ENCODE measurements at regions not wholly inside any gene's neighbourhood (a gene's known extent, or its start where the extent isn't known, plus 50 kb on each side); places are given as distances from the start of the nearest gene placed in this dataset.

DNA sequence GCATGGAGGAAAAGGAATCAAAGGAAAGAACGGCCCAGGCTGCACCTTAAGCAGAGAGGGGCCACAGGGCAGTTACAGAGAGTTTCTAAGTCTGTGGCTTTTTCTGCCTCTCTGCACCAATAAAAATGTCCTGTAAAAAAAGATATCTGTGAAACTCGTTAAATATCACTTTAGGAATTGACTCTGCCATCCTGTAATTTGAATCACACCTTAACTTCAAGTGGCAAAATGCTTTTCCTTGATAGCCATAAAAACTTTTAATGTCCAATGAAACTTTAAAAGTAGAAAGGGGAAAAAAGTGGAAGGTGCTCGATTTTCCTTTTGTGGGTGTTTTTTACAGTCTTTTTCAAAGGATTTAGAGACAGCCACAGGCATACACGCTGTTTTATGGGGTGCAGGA, 255.7 kb downstream of the ARRDC4 start:
- no TSS peak for BruUV-seq (replicated peaks)
- H3K4me3 ChIP-seq (ENCODE audit: low read depth, low read length, poor library complexity, severe bottlenecking): no peak overlapping the region
- H4K20me1 ChIP-seq (ENCODE audit: insufficient read depth, low read length): no peaks in the 10 kb centered on the region
- ChIA-PET POLR2A (no interaction called here), CTCF (ENCODE audit: unreplicated experiment) (no interaction called here)
- no peak overlapping the region for H3K27ac ChIP-seq (ENCODE audit: low read depth, low read length, poor library complexity, severe bottlenecking)
- H3K4me2 ChIP-seq (ENCODE audit: low read length): no peak overlapping the region
- TF ChIP-seq, protein P1, sequence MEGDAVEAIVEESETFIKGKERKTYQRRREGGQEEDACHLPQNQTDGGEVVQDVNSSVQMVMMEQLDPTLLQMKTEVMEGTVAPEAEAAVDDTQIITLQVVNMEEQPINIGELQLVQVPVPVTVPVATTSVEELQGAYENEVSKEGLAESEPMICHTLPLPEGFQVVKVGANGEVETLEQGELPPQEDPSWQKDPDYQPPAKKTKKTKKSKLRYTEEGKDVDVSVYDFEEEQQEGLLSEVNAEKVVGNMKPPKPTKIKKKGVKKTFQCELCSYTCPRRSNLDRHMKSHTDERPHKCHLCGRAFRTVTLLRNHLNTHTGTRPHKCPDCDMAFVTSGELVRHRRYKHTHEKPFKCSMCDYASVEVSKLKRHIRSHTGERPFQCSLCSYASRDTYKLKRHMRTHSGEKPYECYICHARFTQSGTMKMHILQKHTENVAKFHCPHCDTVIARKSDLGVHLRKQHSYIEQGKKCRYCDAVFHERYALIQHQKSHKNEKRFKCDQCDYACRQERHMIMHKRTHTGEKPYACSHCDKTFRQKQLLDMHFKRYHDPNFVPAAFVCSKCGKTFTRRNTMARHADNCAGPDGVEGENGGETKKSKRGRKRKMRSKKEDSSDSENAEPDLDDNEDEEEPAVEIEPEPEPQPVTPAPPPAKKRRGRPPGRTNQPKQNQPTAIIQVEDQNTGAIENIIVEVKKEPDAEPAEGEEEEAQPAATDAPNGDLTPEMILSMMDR (conservative IDR thresholded peaks at IDR 0.05; ENCODE audit: low read length): no peak
- TF ChIP-seq EZH2phosphoT487 (IDR thresholded peaks at IDR 0.05; ENCODE audit: borderline replicate concordance, low read depth, low read length): no peak
- no peak overlapping the region for H2AFZ ChIP-seq (ENCODE audit: low read length)
- no peaks in the 10 kb centered on the region for H3K4me1 ChIP-seq (ENCODE audit: insufficient read depth, low read length, poor library complexity, severe bottlenecking)
- H3K9me3 ChIP-seq (ENCODE audit: low read length): no peaks in the 10 kb centered on the region
- H3K9me2 ChIP-seq (ENCODE audit: insufficient read depth, low read length): no peaks in the 10 kb centered on the region
- DNase-seq (ENCODE audit: low spot score): no peak
- intact Hi-C loops (cut with micrococcal nuclease; ENCODE audit: unreplicated experiment): no loop called here
- H3K36me3 ChIP-seq (ENCODE audit: insufficient read depth, low read length): no peaks in the 10 kb centered on the region
- no peaks in the 10 kb centered on the region for H3K79me2 ChIP-seq (ENCODE audit: insufficient read depth, low read depth, low read length)

DNA sequence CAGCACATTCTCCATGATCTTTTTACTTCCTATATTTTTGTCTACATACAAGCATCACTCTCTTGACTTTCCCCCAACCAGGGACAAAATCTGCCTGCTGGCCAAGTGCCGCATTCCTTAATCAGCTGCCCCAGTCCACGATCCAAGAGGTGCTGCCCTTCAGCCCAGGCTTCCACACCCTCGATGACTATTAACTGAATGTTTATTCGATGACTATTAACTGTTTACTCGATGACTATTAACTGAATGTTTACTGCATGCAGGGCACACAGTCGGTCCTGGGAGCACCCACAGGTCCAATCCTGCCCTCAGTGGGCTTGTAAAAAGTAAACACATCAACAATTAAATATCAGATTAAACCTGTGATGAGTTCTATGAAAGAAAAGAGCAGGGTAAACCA, 256.9 kb downstream of the ARRDC4 start:
- CTCF ChIA-PET (ENCODE audit: unreplicated experiment): no interaction called here
- H2AFZ ChIP-seq (ENCODE audit: low read length): no peak overlapping the region
- no peaks in the 10 kb centered on the region for H3K36me3 ChIP-seq (ENCODE audit: insufficient read depth, low read length)
- H3K4me2 ChIP-seq (ENCODE audit: low read length): no peak overlapping the region
- H3K79me2 ChIP-seq (ENCODE audit: insufficient read depth, low read depth, low read length): no peaks in the 10 kb centered on the region
- no peaks in the 10 kb centered on the region for H3K4me1 ChIP-seq (ENCODE audit: insufficient read depth, low read length, poor library complexity, severe bottlenecking)
- H3K9me2 ChIP-seq (ENCODE audit: insufficient read depth, low read length): no peaks in the 10 kb centered on the region
- H3K9me3 ChIP-seq (ENCODE audit: low read length): no peaks in the 10 kb centered on the region
- intact Hi-C loops (cut with micrococcal nuclease; ENCODE audit: unreplicated experiment): no loop called here
- TF ChIP-seq, protein P1 (conservative IDR thresholded peaks at IDR 0.05; ENCODE audit: low read length): no peak
- no peak for TF ChIP-seq EZH2phosphoT487 (IDR thresholded peaks at IDR 0.05; ENCODE audit: borderline replicate concordance, low read depth, low read length)
- no peak overlapping the region for H3K27ac ChIP-seq (ENCODE audit: low read depth, low read length, poor library complexity, severe bottlenecking)
- POLR2A ChIA-PET: no interaction called here
- no peak overlapping the region for H3K4me3 ChIP-seq (ENCODE audit: low read depth, low read length, poor library complexity, severe bottlenecking)
- H4K20me1 ChIP-seq (ENCODE audit: insufficient read depth, low read length): no peaks in the 10 kb centered on the region
- no TSS peak for BruUV-seq (replicated peaks)
- no peak for DNase-seq (ENCODE audit: low spot score)

DNA sequence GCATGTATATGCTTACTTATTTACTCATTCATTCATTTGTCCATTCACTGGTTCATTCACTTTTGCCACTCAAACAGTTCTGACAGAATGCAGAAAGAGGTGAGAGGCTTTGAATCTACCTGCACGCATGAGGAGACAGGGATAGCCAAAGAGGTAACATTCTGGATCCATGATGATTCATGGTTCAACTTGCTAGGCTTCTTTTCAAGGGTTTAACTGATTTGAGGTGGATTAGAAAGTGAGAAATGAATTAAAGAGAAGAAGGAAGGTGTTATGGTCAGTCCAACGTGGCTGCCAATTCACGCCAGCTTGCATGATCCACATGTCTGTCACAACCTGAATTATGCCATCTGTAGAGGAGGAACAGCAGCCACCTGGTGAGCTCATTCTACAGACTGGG, 260.6 kb downstream of the ARRDC4 start:
- H3K4me1 ChIP-seq (ENCODE audit: insufficient read depth, low read length, poor library complexity, severe bottlenecking): no peaks in the 10 kb centered on the region
- H3K36me3 ChIP-seq (ENCODE audit: insufficient read depth, low read length): no peaks in the 10 kb centered on the region
- H3K9me2 ChIP-seq (ENCODE audit: insufficient read depth, low read length): no peaks in the 10 kb centered on the region
- no peaks in the 10 kb centered on the region for H3K9me3 ChIP-seq (ENCODE audit: low read length)
- TF ChIP-seq, protein P1 (conservative IDR thresholded peaks at IDR 0.05; ENCODE audit: low read length): no peak
- TF ChIP-seq EZH2phosphoT487 (IDR thresholded peaks at IDR 0.05; ENCODE audit: borderline replicate concordance, low read depth, low read length): no peak
- no peak overlapping the region for H2AFZ ChIP-seq (ENCODE audit: low read length)
- no peak overlapping the region for H3K27ac ChIP-seq (ENCODE audit: low read depth, low read length, poor library complexity, severe bottlenecking)
- no peak for DNase-seq (ENCODE audit: low spot score)
- CTCF ChIA-PET (ENCODE audit: unreplicated experiment): no interaction called here
- H3K4me2 ChIP-seq (ENCODE audit: low read length): no peak overlapping the region
- H3K4me3 ChIP-seq (ENCODE audit: low read depth, low read length, poor library complexity, severe bottlenecking): no peak overlapping the region
- BruUV-seq (replicated peaks): no TSS peak
- POLR2A ChIA-PET: interaction anchor here (0.6 to 0.7 kb wide), 2 partner anchors 20 to 993 kb away, joined by 3 read pairs; no protein-coding TSS in a partner anchor
- H4K20me1 ChIP-seq (ENCODE audit: insufficient read depth, low read length): no peaks in the 10 kb centered on the region
- H3K79me2 ChIP-seq (ENCODE audit: insufficient read depth, low read depth, low read length): no peaks in the 10 kb centered on the region
- intact Hi-C loops (cut with micrococcal nuclease; ENCODE audit: unreplicated experiment): no loop called here
